HEK293 (cell line): ENCODE measurements at regions not wholly inside any gene's neighbourhood (a gene's known extent, or its start where the extent isn't known, plus 50 kb on each side); places are given as distances from the start of the nearest gene placed in this dataset.

Experiments
- GLIS2 ChIP-seq: fragments of 450-650 bp; formaldehyde crosslinking; IDR thresholded peaks from 2 replicates; pipeline ENCODE4 v1.5.1; 2016; ENCODE audit warnings: missing biosample characterization, missing genetic modification characterization
- YY1 ChIP-seq: fragments of 450-650 bp; formaldehyde crosslinking; IDR thresholded peaks from 2 replicates; pipeline ENCODE4 v1.5.1; 2018; ENCODE audit warnings: missing biosample characterization, missing genetic modification characterization
- ZNF157 ChIP-seq: fragments of 450-650 bp; formaldehyde crosslinking; IDR thresholded peaks from 2 replicates; pipeline ENCODE4 v1.5.1; 2016; ENCODE audit warnings: missing biosample characterization, missing genetic modification characterization
- ZNF2 ChIP-seq: fragments of 450-650 bp; formaldehyde crosslinking; IDR thresholded peaks from 2 replicates; pipeline ENCODE4 v1.5.1; 2016; ENCODE audit warnings: missing biosample characterization, missing genetic modification characterization
- ZNF544 ChIP-seq: fragments of 450-650 bp; formaldehyde crosslinking; IDR thresholded peaks from 2 replicates; pipeline ENCODE4 v1.5.0; 2017; ENCODE audit warnings: missing biosample characterization, missing genetic modification characterization
- ZNF843 ChIP-seq: fragments of 450-650 bp; formaldehyde crosslinking; IDR thresholded peaks from 2 replicates; pipeline ENCODE4 v1.5.1; 2016; ENCODE audit warnings: missing biosample characterization, missing genetic modification characterization
- TF ChIP-seq, protein P1 (sequence below): fragments of 450-650 bp; formaldehyde crosslinking; IDR thresholded peaks from 2 replicates; pipeline ENCODE4 v1.5.1; 2016; ENCODE audit warnings: missing biosample characterization, missing genetic modification characterization
- TF ChIP-seq, protein P2 (sequence below): fragments of 450-650 bp; formaldehyde crosslinking; IDR thresholded peaks from 2 replicates; pipeline ENCODE4 v1.5.1; 2016; ENCODE audit warnings: missing biosample characterization, missing genetic modification characterization
- TF ChIP-seq, protein P3 (sequence below): fragments of 450-650 bp; formaldehyde crosslinking; IDR thresholded peaks from 2 replicates; pipeline ENCODE4 v1.5.1; 2016; ENCODE audit warnings: missing biosample characterization, missing genetic modification characterization, low read depth

DNA sequence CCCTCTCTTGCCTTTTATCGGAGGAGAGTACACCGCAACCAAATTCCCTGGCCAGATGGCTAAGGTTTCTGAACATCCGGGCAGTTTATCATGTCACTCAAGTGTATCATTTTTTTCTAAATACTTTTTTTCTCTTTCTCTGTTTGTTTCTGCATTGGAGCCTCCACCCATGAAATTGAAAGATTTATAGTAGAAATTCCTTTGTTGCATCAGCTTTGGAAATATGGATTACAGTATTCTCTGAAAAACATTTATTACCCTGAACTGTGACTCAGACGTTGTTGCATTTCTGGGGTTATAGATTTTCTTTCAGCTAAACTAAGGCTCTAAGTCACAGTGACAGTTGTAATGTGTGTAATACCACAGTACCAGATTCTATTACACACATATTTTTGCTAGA is 187.0 kb downstream of the SPTSSA start:
- TF ChIP-seq, protein P1, sequence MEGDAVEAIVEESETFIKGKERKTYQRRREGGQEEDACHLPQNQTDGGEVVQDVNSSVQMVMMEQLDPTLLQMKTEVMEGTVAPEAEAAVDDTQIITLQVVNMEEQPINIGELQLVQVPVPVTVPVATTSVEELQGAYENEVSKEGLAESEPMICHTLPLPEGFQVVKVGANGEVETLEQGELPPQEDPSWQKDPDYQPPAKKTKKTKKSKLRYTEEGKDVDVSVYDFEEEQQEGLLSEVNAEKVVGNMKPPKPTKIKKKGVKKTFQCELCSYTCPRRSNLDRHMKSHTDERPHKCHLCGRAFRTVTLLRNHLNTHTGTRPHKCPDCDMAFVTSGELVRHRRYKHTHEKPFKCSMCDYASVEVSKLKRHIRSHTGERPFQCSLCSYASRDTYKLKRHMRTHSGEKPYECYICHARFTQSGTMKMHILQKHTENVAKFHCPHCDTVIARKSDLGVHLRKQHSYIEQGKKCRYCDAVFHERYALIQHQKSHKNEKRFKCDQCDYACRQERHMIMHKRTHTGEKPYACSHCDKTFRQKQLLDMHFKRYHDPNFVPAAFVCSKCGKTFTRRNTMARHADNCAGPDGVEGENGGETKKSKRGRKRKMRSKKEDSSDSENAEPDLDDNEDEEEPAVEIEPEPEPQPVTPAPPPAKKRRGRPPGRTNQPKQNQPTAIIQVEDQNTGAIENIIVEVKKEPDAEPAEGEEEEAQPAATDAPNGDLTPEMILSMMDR: no peak
- no peak for TF ChIP-seq ZNF157 (tag by site-specific recombination)
- no peak for TF ChIP-seq ZNF2 (tag by site-specific recombination)
- TF ChIP-seq YY1 (tag by site-specific recombination): no peak
- no peak for TF ChIP-seq GLIS2
- TF ChIP-seq ZNF544 (tag by site-specific recombination): no peak
- TF ChIP-seq, protein P2, sequence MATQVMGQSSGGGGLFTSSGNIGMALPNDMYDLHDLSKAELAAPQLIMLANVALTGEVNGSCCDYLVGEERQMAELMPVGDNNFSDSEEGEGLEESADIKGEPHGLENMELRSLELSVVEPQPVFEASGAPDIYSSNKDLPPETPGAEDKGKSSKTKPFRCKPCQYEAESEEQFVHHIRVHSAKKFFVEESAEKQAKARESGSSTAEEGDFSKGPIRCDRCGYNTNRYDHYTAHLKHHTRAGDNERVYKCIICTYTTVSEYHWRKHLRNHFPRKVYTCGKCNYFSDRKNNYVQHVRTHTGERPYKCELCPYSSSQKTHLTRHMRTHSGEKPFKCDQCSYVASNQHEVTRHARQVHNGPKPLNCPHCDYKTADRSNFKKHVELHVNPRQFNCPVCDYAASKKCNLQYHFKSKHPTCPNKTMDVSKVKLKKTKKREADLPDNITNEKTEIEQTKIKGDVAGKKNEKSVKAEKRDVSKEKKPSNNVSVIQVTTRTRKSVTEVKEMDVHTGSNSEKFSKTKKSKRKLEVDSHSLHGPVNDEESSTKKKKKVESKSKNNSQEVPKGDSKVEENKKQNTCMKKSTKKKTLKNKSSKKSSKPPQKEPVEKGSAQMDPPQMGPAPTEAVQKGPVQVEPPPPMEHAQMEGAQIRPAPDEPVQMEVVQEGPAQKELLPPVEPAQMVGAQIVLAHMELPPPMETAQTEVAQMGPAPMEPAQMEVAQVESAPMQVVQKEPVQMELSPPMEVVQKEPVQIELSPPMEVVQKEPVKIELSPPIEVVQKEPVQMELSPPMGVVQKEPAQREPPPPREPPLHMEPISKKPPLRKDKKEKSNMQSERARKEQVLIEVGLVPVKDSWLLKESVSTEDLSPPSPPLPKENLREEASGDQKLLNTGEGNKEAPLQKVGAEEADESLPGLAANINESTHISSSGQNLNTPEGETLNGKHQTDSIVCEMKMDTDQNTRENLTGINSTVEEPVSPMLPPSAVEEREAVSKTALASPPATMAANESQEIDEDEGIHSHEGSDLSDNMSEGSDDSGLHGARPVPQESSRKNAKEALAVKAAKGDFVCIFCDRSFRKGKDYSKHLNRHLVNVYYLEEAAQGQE (tag by site-specific recombination): no peak
- TF ChIP-seq, protein P3, sequence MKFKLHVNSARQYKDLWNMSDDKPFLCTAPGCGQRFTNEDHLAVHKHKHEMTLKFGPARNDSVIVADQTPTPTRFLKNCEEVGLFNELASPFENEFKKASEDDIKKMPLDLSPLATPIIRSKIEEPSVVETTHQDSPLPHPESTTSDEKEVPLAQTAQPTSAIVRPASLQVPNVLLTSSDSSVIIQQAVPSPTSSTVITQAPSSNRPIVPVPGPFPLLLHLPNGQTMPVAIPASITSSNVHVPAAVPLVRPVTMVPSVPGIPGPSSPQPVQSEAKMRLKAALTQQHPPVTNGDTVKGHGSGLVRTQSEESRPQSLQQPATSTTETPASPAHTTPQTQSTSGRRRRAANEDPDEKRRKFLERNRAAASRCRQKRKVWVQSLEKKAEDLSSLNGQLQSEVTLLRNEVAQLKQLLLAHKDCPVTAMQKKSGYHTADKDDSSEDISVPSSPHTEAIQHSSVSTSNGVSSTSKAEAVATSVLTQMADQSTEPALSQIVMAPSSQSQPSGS (tag by site-specific recombination): no peak
- TF ChIP-seq ZNF843 (tag by site-specific recombination): no peak
